GM06990 (cell line): ENCODE measurements at regions not wholly inside any gene's neighbourhood (a gene's known extent, or its start where the extent isn't known, plus 50 kb on each side); places are given as distances from the start of the nearest gene placed in this dataset.

Source experiments
- DNase-seq: peaks from one replicate; pipeline ENCODE4 v3.0.0-alpha.2; 2011; ENCODE audit not compliant: insufficient read length; ENCODE audit errors: extremely low read depth
- H3K27me3 ChIP-seq: replicated peaks from 2 replicates; pipeline ENCODE4 v1.6.0; 2011; ENCODE audit warnings: low read length; ENCODE audit not compliant: control insufficient read depth, insufficient read depth
- H3K36me3 ChIP-seq: 2 replicates; pipeline ENCODE4 v1.5.1; 2011; ENCODE audit warnings: low read length; ENCODE audit not compliant: control insufficient read depth, insufficient read depth
- H3K4me3 ChIP-seq: replicated peaks from 2 replicates; pipeline ENCODE4 v1.5.1; 2011; ENCODE audit warnings: low read depth, mild to moderate bottlenecking, control low read depth, low read length
- TF ChIP-seq, protein P1 (sequence below): IDR thresholded peaks from 2 replicates; pipeline ENCODE4 v1.5.1; 2011; ENCODE audit warnings: low read length, control low read depth, mild to moderate bottlenecking, inconsistent platforms; ENCODE audit not compliant: insufficient read depth, poor library complexity, severe bottlenecking

DNA sequence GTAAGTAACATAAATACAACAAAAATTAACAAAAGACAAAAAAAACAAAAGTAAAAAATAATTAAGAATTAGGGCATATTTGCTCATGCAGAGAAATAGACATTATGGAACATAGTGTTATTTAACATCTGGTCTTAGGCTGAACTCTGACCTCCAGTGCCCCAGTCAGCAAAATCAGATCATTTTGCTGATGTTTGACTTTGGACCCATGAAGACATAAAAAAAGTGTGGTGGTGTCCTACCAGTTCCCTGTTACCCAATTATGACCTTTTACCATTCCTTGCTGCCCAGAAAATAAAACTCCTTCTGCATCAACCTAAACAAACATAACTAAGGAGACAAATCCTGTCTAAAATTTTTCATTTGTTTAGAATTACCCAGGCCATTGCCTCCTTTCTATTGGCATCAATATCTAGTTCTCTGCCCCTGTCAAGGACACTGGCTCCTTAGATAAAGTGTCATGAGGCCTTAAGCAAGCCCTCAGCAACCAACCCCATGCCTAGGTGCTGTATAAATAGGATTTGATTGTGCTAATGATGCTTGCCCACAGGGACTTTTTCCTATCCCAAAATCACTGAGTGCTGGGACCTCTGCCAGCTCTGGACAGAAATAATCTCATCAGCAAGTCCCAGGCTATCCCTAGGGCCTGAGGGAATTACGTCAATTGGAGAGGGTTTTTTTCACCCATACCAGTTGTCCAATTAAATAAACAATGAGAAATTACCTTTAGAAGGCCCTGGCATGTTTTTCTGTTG is 334.5 kb upstream of the UMPS start:
- TF ChIP-seq, protein P1, sequence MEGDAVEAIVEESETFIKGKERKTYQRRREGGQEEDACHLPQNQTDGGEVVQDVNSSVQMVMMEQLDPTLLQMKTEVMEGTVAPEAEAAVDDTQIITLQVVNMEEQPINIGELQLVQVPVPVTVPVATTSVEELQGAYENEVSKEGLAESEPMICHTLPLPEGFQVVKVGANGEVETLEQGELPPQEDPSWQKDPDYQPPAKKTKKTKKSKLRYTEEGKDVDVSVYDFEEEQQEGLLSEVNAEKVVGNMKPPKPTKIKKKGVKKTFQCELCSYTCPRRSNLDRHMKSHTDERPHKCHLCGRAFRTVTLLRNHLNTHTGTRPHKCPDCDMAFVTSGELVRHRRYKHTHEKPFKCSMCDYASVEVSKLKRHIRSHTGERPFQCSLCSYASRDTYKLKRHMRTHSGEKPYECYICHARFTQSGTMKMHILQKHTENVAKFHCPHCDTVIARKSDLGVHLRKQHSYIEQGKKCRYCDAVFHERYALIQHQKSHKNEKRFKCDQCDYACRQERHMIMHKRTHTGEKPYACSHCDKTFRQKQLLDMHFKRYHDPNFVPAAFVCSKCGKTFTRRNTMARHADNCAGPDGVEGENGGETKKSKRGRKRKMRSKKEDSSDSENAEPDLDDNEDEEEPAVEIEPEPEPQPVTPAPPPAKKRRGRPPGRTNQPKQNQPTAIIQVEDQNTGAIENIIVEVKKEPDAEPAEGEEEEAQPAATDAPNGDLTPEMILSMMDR: no peak
- Histone ChIP-seq H3K4me3 (no peak overlapping the region), H3K36me3 (no peaks in the 10 kb centered on the region), H3K27me3 (no peaks in the 10 kb centered on the region)
- DNase-seq: no peak

DNA sequence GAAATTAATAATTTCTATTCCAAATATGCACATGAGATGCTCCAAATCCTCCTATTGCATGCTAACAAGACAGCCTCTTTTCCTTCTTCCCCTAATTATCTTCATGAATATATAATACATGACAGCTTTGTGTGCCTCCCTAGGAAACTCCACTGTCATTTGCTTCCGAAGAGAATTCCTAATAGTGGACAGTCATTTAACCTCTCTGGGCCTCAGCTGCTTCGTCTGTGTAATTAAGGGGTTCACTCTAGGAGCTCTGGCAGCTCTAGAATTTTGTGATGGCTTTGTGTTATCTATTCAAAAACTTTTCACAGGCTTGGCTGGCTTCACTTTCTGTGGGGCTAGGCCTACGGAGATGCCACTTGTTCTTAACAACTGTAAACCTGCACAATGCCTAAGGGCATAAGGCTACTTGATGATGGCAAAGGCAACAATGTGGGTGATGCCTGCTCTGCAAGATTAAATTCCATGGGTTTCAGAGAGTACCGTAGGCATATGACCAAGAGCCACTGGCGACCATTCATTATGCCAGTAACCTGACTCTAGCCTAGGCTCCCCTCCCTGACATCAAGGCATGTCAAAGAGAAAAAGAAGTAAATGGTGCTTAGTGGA is 333.8 kb upstream of the UMPS start:
- TF ChIP-seq, protein P1: no peak
- Histone ChIP-seq H3K27me3 (no peaks in the 10 kb centered on the region), H3K4me3 (no peak overlapping the region), H3K36me3 (no peaks in the 10 kb centered on the region)
- no peak for DNase-seq

DNA sequence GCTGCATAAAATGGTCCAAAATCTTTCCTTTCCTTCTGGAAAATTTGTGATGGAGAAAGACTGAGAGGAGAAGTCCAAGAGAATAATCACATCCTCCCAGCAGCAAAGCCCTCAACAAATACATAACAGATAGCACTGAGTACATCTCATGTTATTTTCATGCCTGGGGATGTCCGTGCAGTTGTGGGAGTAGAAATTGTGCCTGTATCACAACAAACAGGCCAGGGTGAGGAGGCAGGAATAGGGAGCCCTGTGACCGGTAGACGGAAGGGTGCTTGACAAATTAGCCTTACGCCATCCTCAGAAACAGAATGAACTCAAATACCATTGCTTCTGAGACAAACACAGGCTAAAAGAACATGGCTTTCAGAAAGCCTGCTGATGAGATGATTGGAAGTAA is 333.2 kb upstream of the UMPS start:
- DNase-seq: no peak
- Histone ChIP-seq H3K4me3 (no peak overlapping the region), H3K36me3 (no peaks in the 10 kb centered on the region), H3K27me3 (no peaks in the 10 kb centered on the region)
- TF ChIP-seq, protein P1: no peak

DNA sequence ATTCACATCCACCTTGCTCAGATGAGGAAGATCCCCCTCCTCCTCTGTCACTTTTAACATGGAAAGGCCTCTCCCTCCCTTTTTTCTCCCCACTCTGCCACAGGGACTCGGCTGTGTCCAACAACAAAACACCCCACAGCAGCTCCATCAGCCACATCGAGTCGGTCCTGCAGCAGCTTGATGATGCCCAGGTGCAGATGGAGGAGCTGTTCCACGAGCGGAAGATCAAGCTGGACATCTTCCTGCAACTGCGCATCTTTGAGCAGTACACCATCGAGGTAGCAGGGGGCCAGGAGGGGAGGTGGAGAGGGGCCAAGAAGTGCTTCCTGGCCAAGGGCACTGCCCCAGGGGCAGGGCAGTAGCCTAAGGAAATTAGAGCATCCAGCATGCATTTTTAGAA is 331.7 kb upstream of the UMPS start:
- DNase-seq: no peak
- Histone ChIP-seq H3K27me3 (no peaks in the 10 kb centered on the region), H3K4me3 (no peak overlapping the region), H3K36me3 (no peaks in the 10 kb centered on the region)
- TF ChIP-seq, protein P1: no peak

DNA sequence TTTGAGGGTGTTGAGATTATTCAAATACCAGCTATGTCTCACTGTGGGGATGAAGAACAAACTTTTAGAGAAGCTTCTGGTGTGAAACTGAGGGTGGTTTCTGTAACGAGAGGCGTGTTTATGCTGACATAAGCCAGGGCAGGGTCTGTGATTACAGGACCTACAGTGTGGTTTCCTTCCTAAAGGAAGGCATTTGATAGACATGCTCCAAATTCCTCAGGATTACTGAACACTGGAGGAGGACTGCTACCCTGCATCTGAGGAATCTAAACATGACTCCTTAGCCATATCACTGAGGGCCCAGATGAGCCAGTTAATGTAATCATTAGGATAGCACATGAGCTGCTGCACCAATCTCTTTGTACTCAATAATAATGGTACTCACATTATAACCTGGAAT is 328.4 kb upstream of the UMPS start:
- Histone ChIP-seq H3K36me3 (no peaks in the 10 kb centered on the region), H3K4me3 (no peak overlapping the region), H3K27me3 (no peaks in the 10 kb centered on the region; the same call in 1 of the 2 replicates)
- no peak for DNase-seq
- TF ChIP-seq, protein P1: no peak

DNA sequence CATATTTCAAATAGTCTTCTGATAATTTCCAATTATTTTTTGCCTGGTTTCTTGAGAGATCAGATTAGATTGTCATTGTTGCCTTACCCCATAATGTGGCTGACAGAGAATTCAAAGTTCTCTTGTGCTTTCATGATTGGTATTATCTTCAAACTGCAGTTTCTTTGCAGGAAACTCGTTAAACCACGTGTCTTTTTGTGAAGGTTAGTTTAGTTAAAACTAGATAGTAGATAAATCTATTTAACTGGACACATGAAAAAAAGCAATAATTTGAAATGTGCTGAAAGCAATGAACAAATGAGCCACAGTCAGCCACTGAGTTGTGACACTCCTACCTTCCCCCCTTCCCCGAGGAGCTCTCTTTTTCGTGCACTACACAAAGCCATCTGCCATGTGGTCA is 327.5 kb upstream of the UMPS start:
- no peaks in the 10 kb centered on the region for H3K36me3 ChIP-seq
- no peak overlapping the region for H3K4me3 ChIP-seq
- TF ChIP-seq, protein P1: no peak
- no peaks in the 10 kb centered on the region; the same call in 1 of the 2 replicates for H3K27me3 ChIP-seq
- DNase-seq: no peak
